GM23338 (cell line): ENCODE measurements at regions not wholly inside any gene's neighbourhood (a gene's known extent, or its start where the extent isn't known, plus 50 kb on each side); places are given as distances from the start of the nearest gene placed in this dataset.
"Not testable (repeated sequence)": the region's sequence is repeated elsewhere in the genome, so short reads cannot be mapped to it uniquely, and the experiment has no call there.

Source experiments
- CREB1 ChIP-seq: fragments of 250-450 bp; sonication (Bioruptor Pico); IDR thresholded peaks from 2 replicates; pipeline ENCODE4 v1.5.0; 2020; ENCODE audit warnings: low read depth, mild to moderate bottlenecking, moderate library complexity
- CTCF ChIP-seq, 2 experiments: fragments of 200-600 bp in 1 of 2; sonication (generic) in 1 of 2; conservative IDR thresholded peaks; 2 replicates each; pipeline versions ENCODE4 v1.5.1 to v1.6.1; 2016 to 2017; ENCODE audit warnings: antibody characterized with exemption in 2 of 2, low read depth in 2 of 2, mild to moderate bottlenecking in 2 of 2, moderate library complexity in 1 of 2
- EZH2 ChIP-seq: fragments of 200-600 bp; sonication (generic); IDR thresholded peaks from one replicate; pipeline ENCODE4 v1.8.0; 2017; ENCODE audit warnings: antibody characterized with exemption, mild to moderate bottlenecking, low read depth; ENCODE audit not compliant: unreplicated experiment
- JUNB ChIP-seq: IDR thresholded peaks from one replicate; pipeline ENCODE4 v1.6.1; 2016; ENCODE audit warnings: antibody characterized with exemption; ENCODE audit not compliant: unreplicated experiment
- POLR2AphosphoS5 ChIP-seq: IDR thresholded peaks from 2 replicates; pipeline ENCODE4 v1.6.1; 2016; ENCODE audit warnings: antibody characterized with exemption, low read depth
- REST ChIP-seq: IDR thresholded peaks from one replicate; pipeline ENCODE4 v1.6.1; 2018; ENCODE audit warnings: antibody characterized with exemption; ENCODE audit not compliant: unreplicated experiment
- STAT1 ChIP-seq: IDR thresholded peaks from one replicate; pipeline ENCODE4 v1.6.1; 2016; ENCODE audit warnings: antibody characterized with exemption; ENCODE audit not compliant: unreplicated experiment
- ZNF114 ChIP-seq: fragments of 250-450 bp; sonication (Bioruptor Pico); IDR thresholded peaks from 2 replicates; pipeline ENCODE4 v1.5.0; 2020; ENCODE audit warnings: mild to moderate bottlenecking, moderate library complexity
- ZNF331 ChIP-seq: fragments of 250-450 bp; sonication (Bioruptor Pico); IDR thresholded peaks from 2 replicates; pipeline ENCODE4 v1.5.0; 2020; ENCODE audit warnings: low read depth, mild to moderate bottlenecking, moderate library complexity
- ZNF462 ChIP-seq: fragments of 250-450 bp; sonication (Bioruptor Pico); IDR thresholded peaks from 2 replicates; pipeline ENCODE4 v1.5.0; 2020; ENCODE audit warnings: mild to moderate bottlenecking, moderate library complexity

GRCh38 chr22:11298126-11298893 is 4229.7 kb upstream of the OR11H1 start:
- not testable (repeated sequence) for TF ChIP-seq CTCF (conservative IDR thresholded peaks at IDR 0.05; ENCODE audit: low read depth in 2 of 2); POLR2AphosphoS5; REST; CREB1 (CRISPR knock-in tag); ZNF114 (CRISPR knock-in tag); ZNF462 (CRISPR knock-in tag); JUNB; EZH2; ZNF331 (CRISPR knock-in tag); STAT1
